Dendritic cell treated with granulocyte-macrophage colony-stimulating factor and Interleukin-4, amounts not matched to agents 40 ng/mL and 50 ng/mL, for 4 days (primary cell): ENCODE measurements at regions not wholly inside any gene's neighbourhood (a gene's known extent, or its start where the extent isn't known, plus 50 kb on each side); places are given as distances from the start of the nearest gene placed in this dataset.

Experiments
- H3K27ac Mint-ChIP-seq: one replicate; pipeline ENCODE4 v1.8.0; 2022; ENCODE audit warnings: mild to moderate bottlenecking, mixed read lengths
- H3K27me3 Mint-ChIP-seq: one replicate; pipeline ENCODE4 v1.8.0; 2022; ENCODE audit warnings: mild to moderate bottlenecking, mixed read lengths
- H3K36me3 Mint-ChIP-seq: one replicate; pipeline ENCODE4 v1.8.0; 2022; ENCODE audit warnings: low read depth, mixed read lengths
- H3K4me1 Mint-ChIP-seq: one replicate; pipeline ENCODE4 v1.8.0; 2022; ENCODE audit warnings: low read depth, mixed read lengths
- H3K4me3 Mint-ChIP-seq: one replicate; pipeline ENCODE4 v1.8.0; 2022; ENCODE audit warnings: mild to moderate bottlenecking, moderate library complexity, mixed read lengths
- H3K9me3 Mint-ChIP-seq: one replicate; pipeline ENCODE4 v1.8.0; 2022; ENCODE audit warnings: mixed read lengths
- intact Hi-C: fragments of 100-400 bp; cut with micrococcal nuclease; formaldehyde crosslinking; loops from one replicate; pipeline ENCODE4 v1.15.0; 2022

DNA sequence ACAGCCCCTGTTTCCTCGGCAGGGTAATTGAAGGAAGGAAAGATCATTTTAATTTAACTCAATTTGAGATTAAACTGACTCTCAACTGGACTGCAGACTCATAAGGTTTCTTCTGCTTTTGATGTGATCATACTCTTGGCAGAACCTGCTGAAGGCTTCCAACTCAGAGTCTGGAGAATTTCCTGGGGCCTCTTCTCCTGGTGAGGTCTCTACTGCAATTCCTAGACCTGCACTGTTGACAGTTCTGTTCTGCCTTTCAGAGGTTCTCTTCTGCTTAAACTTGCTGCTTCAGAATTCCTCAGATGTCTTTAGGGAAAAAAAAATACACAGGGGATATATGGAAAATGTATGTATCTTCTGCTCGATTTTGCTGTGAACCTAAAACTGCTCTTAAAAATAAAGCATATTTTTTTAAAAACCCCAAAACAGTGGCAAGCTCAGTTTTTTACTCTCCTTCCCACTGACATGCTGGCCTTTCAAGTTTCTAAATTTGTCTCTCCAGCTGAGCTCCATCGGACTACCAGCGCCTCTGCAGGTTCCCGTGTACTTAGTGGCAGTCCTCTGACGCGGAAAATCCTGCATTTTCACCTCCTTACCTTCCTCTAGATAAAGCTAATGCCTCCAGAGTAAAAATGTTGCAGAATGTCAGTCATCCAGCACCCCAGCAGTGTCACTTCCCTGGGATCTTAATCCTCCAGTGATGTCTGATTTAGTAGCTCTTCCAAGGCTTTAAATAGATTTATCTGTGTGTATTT is 733.5 kb upstream of the SGCG start:
- intact Hi-C loops, result no loop called here
- H3K27ac Mint-ChIP-seq, result no peak overlapping the region
- H3K9me3 Mint-ChIP-seq, result peaks cover 46% of the 10 kb centered on the region
- H3K4me1 Mint-ChIP-seq, result no peaks in the 10 kb centered on the region
- H3K4me3 Mint-ChIP-seq, result no peak overlapping the region
- no peaks in the 10 kb centered on the region for H3K36me3 Mint-ChIP-seq
- H3K27me3 Mint-ChIP-seq, result no peaks in the 10 kb centered on the region

DNA sequence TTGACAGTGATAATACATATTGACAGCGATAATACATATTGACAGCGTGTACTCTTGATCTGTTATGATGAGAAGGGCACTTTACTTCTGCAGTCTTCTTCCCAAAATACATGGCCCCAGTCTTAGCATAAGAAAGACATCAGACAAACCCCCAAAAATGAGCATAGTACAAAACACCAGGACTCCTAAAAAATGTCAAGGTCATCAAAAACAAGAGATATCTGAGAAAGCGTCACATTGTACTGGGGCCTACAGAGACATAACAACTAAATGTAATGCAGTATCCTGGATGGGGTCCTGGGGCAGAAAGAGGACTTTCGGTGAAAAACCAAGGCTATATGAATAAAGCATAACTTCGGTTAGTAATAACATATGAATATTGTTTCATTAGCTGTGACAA is 731.5 kb upstream of the SGCG start:
- Mint-ChIP-seq H3K4me3 (no peak overlapping the region), H3K27ac (no peak overlapping the region), H3K36me3 (no peaks in the 10 kb centered on the region), H3K27me3 (no peaks in the 10 kb centered on the region), H3K9me3 (peaks cover 38% of the 10 kb centered on the region), H3K4me1 (no peaks in the 10 kb centered on the region)
- intact Hi-C loops, result no loop called here

DNA sequence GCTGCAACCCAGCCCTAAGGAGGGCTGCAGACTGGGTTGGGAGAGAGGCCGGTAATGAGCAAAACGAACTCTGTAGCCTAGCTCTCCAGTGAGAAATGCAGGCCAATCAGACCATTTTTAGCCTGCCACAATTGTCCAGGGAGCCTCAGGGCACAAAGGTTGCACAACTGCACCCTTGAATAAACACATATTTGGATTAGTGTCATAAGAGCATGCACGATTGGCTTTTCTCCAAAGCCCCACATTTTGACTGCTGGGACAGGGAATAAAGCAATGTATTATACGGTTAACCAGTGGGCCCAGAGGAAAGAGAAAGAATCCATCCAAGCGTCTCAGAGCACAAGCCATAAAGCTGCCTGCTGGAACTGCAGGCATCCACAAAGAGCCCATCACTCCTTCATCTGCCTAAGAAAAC is 729.4 kb upstream of the SGCG start:
- Mint-ChIP-seq H3K27me3 (no peaks in the 10 kb centered on the region), H3K9me3 (peaks cover 25% of the 10 kb centered on the region), H3K4me3 (no peak overlapping the region), H3K4me1 (no peaks in the 10 kb centered on the region), H3K27ac (no peak overlapping the region), H3K36me3 (no peaks in the 10 kb centered on the region)
- intact Hi-C loops, result no loop called here

DNA sequence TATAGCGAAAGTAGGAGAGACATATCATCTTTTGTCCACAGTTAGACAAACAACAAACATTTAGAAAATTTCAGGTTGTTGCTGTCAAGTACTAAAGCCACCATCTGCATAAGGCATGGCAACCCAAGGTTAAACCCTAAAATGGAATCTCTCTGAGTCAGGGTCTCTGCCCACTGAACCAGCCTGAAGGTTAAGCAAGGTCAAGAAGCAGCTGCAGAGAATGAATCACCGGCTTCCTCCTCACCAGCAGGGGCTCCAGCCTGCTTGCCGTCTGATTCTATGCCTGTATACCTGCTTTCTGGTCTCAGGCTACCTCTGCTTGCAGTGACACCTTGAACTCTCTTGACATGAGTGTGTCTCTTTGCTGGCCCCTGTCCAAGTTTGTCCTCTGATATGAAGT is 726.2 kb upstream of the SGCG start:
- H3K4me3 Mint-ChIP-seq, result no peak overlapping the region
- peaks cover under 1% of the 10 kb centered on the region for H3K9me3 Mint-ChIP-seq
- H3K27ac Mint-ChIP-seq, result no peak overlapping the region
- intact Hi-C loops, result no loop called here
- H3K36me3 Mint-ChIP-seq, result no peaks in the 10 kb centered on the region
- H3K27me3 Mint-ChIP-seq, result no peaks in the 10 kb centered on the region
- no peaks in the 10 kb centered on the region for H3K4me1 Mint-ChIP-seq

DNA sequence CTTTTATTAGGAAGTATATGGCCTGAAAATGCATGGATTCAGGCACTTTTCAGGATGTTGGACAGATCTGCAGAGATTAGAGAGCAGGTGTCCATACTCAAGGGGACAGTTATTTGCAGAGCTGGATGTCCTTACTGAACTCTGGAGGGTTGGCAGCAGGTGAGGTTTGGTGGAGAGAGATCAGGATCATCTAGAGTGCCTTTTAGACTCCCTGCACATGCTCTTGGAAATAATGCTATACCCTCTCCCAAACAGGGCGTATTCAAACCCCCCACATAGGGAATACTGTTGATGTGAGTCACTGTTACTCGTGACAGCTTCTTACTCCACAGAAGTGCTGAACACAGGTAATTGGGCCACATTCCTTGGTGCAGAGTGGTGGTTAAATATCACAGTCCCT is 725.7 kb upstream of the SGCG start:
- no peaks in the 10 kb centered on the region for H3K27me3 Mint-ChIP-seq
- no peaks in the 10 kb centered on the region for H3K36me3 Mint-ChIP-seq
- H3K9me3 Mint-ChIP-seq, result no peaks in the 10 kb centered on the region
- no peaks in the 10 kb centered on the region for H3K4me1 Mint-ChIP-seq
- H3K27ac Mint-ChIP-seq, result no peak overlapping the region
- no peak overlapping the region for H3K4me3 Mint-ChIP-seq
- intact Hi-C loops, result no loop called here

DNA sequence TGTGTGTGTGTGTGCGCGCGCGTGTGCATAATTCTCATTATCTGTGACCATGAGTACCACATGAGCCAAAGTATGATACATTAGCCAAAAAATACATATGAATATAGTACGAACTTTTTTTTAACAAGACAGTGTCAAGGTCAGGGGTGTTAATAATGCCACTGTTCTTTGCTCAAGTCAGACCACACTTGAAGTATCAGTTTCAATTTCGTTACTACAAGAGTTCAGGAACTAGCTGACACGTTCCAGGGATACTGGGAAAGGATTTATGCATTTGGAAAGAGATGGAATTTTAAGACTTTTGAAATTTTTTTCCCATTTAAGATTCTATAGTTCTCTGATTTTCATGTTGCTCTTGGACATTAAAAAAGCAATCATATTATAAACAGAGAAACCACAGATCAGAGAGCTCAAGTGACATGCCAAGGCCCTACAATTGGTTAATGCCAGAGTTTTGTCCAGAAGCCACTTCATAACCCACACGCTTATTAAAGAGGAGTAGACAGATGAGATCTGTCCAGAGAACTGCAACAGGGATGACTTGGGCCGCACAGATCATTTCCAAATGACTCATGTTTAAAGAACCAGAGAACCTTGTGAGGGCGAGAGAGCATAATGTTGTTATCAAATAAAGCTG is 718.8 kb upstream of the SGCG start:
- Mint-ChIP-seq H3K4me3 (no peak overlapping the region), H3K36me3 (no peaks in the 10 kb centered on the region), H3K4me1 (no peaks in the 10 kb centered on the region), H3K9me3 (peaks cover 16% of the 10 kb centered on the region), H3K27ac (no peak overlapping the region), H3K27me3 (no peaks in the 10 kb centered on the region)
- intact Hi-C loops, result no loop called here

DNA sequence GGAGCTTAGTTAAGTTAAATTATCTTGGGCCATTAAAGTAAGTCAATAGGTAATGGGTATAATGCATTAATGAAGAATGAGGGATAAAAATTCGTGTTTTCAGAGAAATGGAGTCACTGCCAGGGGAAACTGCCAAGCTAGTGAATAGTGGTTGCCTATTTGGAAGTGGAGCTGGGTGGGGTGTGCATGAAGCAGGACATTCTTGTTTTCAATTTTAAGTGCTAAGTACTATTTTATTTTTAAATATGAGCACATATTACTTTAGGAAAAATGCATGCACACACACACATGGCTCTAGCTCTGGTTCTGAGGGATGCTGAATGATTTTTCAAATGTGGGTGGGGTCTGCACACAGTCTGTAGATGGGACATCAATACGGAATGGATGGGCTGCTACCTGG is 717.7 kb upstream of the SGCG start:
- no peak overlapping the region for H3K4me3 Mint-ChIP-seq
- H3K4me1 Mint-ChIP-seq, result no peaks in the 10 kb centered on the region
- peaks cover 16% of the 10 kb centered on the region for H3K9me3 Mint-ChIP-seq
- intact Hi-C loops, result no loop called here
- no peaks in the 10 kb centered on the region for H3K27me3 Mint-ChIP-seq
- H3K36me3 Mint-ChIP-seq, result no peaks in the 10 kb centered on the region
- no peak overlapping the region for H3K27ac Mint-ChIP-seq

DNA sequence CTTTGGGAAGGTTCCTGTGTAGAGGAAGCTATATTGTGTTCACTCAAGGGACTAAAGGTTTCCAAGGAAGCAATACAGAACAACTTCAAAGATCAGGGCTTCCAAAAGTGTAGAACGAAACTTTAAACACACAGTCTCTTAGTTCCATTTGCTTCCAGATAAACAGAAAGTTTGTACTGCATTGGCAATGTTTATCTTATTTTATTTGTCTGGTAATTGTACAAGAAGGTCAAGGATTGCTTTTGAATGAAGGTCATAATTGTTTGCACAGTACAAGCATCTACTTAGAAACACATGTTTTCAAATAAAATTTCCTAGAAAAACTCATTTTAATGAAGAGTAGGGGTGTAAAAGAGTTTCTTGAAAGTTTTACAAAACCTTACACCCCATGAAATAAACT is 712.7 kb upstream of the SGCG start:
- Mint-ChIP-seq H3K9me3 (peaks cover 11% of the 10 kb centered on the region), H3K27me3 (no peaks in the 10 kb centered on the region), H3K4me1 (no peaks in the 10 kb centered on the region), H3K4me3 (no peak overlapping the region), H3K36me3 (no peaks in the 10 kb centered on the region), H3K27ac (no peak overlapping the region)
- intact Hi-C loops, result no loop called here

DNA sequence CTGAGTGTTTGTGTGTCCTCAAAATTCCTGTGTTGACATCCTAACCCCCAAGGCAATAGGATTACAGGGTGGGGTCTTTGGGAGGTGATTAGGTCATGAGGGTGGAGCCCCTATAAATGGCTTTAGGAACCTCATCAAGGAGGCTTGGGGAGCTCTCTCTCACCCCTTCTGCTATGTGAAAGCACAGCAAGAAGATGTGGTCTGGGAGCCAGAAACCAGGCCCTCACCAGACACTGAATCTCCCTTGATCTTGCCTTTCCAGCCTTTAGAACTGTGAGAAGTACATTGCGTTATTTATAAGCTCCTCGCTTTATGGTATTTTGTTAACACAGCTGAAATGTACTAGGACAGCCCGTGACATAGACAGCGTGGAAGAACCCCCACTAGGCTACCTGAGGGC is 712.0 kb upstream of the SGCG start:
- Mint-ChIP-seq H3K4me3 (no peak overlapping the region), H3K4me1 (no peaks in the 10 kb centered on the region), H3K9me3 (peaks cover 9% of the 10 kb centered on the region), H3K27me3 (no peaks in the 10 kb centered on the region), H3K27ac (no peak overlapping the region), H3K36me3 (no peaks in the 10 kb centered on the region)
- intact Hi-C loops, result no loop called here

DNA sequence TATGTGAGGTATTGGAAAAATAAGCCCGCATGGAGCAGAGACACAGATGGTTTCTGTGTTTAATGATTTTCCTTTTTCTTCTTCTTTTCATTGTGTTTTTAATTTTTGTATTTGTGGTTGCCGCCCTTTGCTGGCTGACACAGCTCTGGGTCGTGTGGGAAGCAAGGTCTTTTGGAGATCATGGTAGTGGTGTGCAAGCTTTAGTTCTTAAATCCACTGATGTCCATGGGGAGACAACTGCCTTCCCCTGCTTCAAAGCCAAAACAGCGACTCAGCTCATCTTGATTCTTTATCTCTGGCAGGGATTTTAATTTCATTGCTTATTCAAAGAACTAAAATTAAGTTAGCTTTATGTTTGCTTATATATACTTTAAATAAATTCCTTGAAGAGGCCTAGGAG is 711.3 kb upstream of the SGCG start:
- no peaks in the 10 kb centered on the region for H3K27me3 Mint-ChIP-seq
- H3K27ac Mint-ChIP-seq, result no peak overlapping the region
- intact Hi-C loops, result no loop called here
- no peaks in the 10 kb centered on the region for H3K4me1 Mint-ChIP-seq
- no peaks in the 10 kb centered on the region for H3K36me3 Mint-ChIP-seq
- H3K4me3 Mint-ChIP-seq, result no peak overlapping the region
- H3K9me3 Mint-ChIP-seq, result peaks cover 9% of the 10 kb centered on the region

DNA sequence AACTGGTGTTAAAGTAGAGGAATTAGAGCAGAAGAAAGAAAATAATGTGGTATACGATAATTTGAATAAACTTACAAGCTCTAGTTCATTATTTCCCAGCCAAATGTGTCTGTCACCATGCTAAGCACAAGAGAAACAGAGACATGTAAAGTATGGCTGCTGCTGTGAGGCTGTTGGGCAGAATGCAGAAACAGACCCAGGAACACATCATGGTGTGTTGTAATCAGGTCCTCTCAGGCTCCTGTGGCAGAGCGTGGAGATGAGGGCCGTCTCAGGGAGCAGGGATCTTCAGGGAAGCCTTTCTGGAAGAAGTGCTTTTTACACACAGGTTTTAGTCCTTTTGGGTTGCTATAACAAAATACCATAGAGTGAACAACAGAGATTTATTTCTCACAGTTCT is 710.7 kb upstream of the SGCG start:
- H3K4me3 Mint-ChIP-seq, result no peak overlapping the region
- intact Hi-C loops, result no loop called here
- no peak overlapping the region for H3K27ac Mint-ChIP-seq
- H3K9me3 Mint-ChIP-seq, result peaks cover 9% of the 10 kb centered on the region
- H3K4me1 Mint-ChIP-seq, result no peaks in the 10 kb centered on the region
- no peaks in the 10 kb centered on the region for H3K27me3 Mint-ChIP-seq
- H3K36me3 Mint-ChIP-seq, result no peaks in the 10 kb centered on the region

DNA sequence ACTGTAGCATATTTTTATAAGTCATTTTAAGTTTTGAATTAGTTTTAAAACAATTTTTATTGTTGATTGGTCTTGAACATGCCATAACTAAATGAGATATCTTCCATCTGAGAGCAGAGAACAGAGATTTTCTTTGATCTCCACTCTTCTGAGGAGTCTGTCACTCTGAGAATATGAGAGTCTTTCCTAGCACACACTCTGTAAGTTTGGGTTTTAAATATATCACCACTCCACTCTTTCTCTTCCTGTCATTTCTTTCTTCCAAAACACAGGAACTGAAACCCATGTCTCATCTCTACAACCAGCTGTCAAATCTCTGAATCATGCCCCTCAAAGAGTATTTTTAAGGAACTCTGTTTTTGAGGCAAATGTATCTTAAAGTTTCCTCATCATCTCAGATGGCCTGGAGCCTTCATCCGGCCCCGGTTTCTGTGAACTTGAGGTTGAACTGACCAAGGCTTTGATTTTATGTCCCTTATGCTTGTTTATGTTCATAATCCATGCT is 698.2 kb upstream of the SGCG start:
- no peaks in the 10 kb centered on the region for H3K4me1 Mint-ChIP-seq
- H3K4me3 Mint-ChIP-seq, result no peak overlapping the region
- no peaks in the 10 kb centered on the region for H3K36me3 Mint-ChIP-seq
- H3K27me3 Mint-ChIP-seq, result no peaks in the 10 kb centered on the region
- H3K27ac Mint-ChIP-seq, result no peak overlapping the region
- peaks cover 38% of the 10 kb centered on the region for H3K9me3 Mint-ChIP-seq
- intact Hi-C loops, result no loop called here

DNA sequence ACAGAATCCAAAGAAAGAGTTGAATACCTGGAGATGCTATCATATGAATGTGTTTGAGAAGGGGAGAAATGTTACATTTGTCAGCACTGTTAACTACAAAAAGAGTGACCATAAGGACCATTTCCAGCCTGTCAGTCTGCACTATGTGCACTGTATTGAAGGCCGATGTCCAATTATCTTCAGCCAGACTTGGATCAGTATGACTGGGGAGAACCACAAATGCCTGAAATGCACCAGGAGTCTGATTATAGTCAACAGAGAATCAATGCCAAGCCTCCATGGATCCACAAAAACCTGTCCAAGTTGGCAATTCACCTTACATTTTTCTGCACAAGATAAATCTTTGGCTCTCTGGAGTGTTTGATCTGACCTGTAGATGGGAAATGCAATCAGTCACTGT is 697.5 kb upstream of the SGCG start:
- Mint-ChIP-seq H3K9me3 (peaks cover 38% of the 10 kb centered on the region), H3K27ac (no peak overlapping the region), H3K4me3 (no peak overlapping the region), H3K27me3 (no peaks in the 10 kb centered on the region), H3K36me3 (no peaks in the 10 kb centered on the region), H3K4me1 (no peaks in the 10 kb centered on the region)
- intact Hi-C loops, result no loop called here

DNA sequence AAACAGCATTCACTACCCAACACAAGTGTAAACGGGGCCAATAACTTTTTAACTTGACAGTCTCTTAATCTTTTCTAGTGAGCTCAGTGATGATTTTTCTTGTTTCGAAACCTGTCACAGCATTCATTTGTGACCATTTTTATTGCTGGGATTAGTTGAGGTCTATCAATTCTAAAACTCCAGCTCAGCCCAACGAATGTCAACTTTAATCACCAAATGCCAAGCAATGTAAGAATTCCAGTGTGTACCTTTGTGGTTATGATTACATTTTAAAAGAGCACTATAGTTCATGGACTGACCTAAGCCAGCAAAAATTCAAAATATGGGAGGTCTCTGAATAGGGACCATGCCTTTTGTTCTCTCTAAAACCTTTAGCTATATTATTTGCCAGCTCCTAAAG is 694.3 kb upstream of the SGCG start:
- no peaks in the 10 kb centered on the region for H3K27me3 Mint-ChIP-seq
- H3K4me1 Mint-ChIP-seq, result no peaks in the 10 kb centered on the region
- H3K9me3 Mint-ChIP-seq, result peaks cover 40% of the 10 kb centered on the region
- H3K27ac Mint-ChIP-seq, result no peak overlapping the region
- no peak overlapping the region for H3K4me3 Mint-ChIP-seq
- no peaks in the 10 kb centered on the region for H3K36me3 Mint-ChIP-seq
- intact Hi-C loops, result no loop called here

DNA sequence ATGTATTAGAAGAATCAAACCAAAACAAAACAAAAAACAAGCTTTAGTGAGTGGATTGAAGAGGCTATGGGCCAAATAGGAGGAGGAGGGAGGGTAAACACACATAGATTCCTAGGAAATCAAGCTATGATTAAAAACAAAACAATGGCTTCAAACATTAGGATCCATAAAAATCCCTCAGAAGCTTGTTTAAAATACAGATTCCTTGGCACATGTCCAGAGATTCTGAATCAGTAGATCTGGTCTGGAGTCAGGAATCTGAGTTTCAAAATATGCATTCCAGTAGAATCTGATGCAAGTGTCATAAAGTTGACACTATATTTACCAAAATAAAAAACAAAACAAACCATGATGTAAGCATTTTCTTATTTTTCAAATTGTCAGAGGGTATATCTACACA is 692.8 kb upstream of the SGCG start:
- Mint-ChIP-seq H3K4me3 (no peak overlapping the region), H3K27ac (no peak overlapping the region), H3K4me1 (no peaks in the 10 kb centered on the region), H3K36me3 (no peaks in the 10 kb centered on the region), H3K27me3 (no peaks in the 10 kb centered on the region), H3K9me3 (peaks cover 31% of the 10 kb centered on the region)
- intact Hi-C loops, result no loop called here
